ENCODE measurements at regions not wholly inside any gene's neighbourhood (a gene's known extent, or its start where the extent isn't known, plus 50 kb on each side); places are given as distances from the start of the nearest gene placed in this dataset.
"Not testable (repeated sequence)": the region's sequence is repeated elsewhere in the genome, so short reads cannot be mapped to it uniquely, and the experiment has no call there.

DNA sequence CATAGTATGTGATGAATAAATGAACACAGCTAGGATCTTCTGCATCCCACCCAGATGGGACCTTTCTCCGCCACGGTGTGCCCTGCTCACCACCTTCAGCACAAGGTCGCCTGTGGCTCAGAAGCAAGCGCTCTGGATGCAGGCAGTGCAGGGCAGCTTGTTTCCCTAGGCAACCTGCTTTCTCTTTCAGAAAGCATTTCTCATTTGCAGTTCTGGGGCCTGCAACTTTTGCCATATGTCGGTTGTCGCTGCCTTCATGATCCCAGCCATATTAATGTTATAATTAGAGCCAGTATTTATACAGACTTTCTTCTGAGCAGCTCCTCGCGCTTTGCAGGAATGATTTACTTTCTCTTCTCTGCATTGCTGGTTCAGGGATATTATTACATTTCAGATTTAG lies 692.8 kb downstream of the RNF144A start:
- no peak for DNase-seq

- no peak for DNase-seq
Measured at GRCh38 chr2:7611750-7612149, 694.5 kb downstream of the RNF144A start.

DNA sequence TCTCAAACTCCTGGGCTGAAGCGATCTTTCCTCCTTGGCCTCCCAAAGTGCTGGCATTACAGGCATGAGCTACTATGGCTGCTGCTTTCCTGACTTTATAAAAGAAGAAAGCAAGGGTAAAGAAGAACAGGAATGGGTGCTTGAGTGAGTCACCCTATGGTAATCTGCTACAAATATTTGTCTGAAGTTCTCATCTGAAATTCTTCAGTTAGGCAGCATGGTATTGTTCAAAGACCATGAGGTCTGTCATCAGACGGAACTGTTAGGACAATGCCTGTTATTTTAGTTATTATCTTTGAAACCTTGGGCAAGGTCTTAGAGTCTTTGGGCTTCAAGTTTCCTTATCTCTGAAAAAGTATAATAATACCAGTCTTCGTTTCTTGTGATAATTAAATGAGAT lies 695.8 kb downstream of the RNF144A start:
- no peak for DNase-seq

GRCh38 chr2:7613831-7614230 lies 696.6 kb downstream of the RNF144A start:
- DNase-seq = no peak

DNA sequence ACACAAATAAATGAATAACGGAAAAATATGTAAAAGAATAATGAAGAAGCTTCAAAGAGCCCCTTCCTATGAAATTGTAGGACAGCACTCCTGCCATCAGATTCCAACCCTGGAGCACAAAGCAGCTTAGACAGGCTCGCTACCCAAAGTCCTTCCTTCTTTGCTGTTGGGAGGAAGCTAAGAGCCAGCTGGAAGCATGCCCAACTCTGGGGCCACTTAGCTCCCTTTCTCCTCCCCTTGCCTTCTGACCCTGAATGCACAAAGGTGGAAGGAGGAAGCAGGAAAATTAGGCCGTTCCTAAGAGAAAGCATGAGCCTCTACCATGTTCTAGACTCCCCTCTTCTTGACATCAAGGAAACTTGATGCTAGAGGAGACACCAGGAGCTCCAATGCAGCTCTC lies 700.8 kb downstream of the RNF144A start:
- peak; percentile 10 for DNase-seq

- no peak for DNase-seq
Measured at GRCh38 chr2:7619203-7619970, 702.2 kb downstream of the RNF144A start.

DNA sequence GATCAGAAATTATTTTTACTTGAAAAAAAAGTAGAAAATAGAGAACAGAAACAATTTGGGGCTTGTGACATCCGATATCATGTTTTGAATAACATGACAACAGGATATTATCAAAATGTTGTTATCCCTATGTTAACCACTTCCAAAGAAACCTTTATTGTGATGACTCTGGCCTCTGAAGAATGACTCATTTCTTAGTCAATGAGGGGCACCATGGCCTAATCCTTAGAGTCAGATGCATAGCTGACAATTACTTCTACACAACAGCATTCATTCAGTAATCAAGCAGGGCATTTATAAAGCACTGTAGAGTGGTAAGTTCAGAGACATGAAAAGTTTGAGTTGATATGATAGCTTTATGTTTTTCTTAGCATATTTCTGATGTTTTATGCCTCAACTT lies 703.0 kb downstream of the RNF144A start:
- no peak for DNase-seq

DNA sequence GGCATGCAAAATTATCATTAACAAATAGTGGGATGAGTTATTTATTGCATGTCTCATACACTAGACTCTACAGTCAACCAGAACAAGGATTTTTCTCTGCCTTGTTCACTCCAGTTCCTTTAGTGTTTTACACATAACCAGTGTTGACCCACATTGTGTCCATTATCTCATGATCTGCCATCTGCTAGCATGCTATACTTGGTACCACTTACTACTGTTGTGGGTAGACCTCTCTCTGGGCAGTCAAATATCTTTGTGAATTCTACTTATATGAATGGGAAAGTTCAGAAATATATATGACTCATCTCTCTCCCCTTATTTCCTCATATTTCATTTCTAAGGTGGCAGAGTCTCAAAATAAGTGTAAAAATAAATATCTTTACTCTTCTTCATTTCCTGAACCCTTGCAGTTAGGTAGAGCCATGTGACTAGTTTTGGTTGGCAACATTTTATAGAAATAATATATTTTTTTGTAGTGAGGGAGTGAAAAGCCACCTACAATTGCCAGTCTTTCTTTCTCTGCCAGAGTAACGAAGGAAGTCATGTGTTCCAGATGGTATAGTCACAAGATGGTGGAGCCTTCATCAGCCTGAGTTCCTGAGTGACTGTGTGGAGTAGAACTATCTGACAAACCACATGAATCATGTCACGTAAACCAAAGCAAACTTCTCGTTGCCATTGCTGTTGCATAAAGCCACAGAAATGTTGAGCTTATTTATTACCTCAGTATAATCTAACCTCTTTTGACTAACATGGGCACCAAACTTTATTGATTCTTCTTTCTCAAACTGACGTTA lies 704.0 kb downstream of the RNF144A start:
- DNase-seq = no peak

DNA sequence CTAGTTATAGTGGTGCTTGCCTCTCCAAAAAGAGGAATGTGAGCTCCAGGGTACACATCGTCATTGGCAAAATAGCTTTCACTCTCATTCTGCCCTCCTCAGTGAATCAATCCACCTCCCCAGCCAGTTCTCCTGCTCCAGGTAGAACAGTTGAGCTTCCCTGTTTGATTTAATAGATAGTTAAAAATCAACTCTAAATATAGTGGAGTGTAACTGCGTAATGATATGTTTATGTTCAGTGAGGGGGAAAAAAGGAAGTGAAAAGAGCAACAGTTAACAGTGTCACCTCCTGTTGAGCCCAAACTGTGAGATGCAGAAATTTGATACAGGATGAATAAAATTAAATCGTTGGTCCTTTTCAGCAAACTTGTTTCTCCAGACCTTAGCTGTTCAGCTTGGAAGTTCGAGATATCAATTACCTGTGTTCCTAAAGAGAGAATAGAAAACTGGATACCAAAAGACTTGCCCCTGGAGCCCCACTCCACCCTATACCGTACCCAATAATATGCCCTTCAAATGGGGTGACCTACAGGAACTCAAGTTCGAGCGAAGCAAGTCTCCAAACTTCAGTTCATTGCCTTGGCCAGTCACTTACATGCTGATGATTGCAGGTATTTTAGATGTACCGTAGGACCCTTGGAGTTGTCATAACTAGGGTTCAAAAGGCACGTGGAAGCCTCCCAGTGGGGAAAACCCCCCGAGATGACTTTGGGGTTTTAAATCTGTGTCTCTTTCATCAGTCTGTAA lies 708.4 kb downstream of the RNF144A start:
- no peak for DNase-seq

GRCh38 chr2:7626139-7626537 lies 708.9 kb downstream of the RNF144A start:
- DNase-seq = no peak

- DNase-seq = no peak
Measured at GRCh38 chr2:7627583-7627982, 710.4 kb downstream of the RNF144A start.

DNA sequence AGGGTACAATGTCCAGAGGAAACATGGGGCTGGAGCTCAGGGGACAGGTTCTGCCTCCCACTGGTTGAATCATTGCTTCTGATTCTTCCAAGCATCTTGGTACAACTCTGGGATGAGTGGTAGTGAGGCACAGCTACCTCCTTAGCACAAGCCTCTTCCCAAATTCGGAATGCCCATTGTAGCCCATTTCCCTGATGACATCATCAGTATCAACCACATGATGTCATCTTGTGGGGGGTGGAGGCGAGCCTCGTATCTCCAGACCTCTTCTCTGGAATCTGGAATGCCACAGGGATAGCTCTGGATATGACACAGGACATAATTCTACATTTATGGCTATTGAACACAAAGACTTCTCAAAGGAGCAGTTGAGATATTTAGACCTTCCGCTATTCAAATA lies 715.2 kb downstream of the RNF144A start:
- DNase-seq = no peak

DNA sequence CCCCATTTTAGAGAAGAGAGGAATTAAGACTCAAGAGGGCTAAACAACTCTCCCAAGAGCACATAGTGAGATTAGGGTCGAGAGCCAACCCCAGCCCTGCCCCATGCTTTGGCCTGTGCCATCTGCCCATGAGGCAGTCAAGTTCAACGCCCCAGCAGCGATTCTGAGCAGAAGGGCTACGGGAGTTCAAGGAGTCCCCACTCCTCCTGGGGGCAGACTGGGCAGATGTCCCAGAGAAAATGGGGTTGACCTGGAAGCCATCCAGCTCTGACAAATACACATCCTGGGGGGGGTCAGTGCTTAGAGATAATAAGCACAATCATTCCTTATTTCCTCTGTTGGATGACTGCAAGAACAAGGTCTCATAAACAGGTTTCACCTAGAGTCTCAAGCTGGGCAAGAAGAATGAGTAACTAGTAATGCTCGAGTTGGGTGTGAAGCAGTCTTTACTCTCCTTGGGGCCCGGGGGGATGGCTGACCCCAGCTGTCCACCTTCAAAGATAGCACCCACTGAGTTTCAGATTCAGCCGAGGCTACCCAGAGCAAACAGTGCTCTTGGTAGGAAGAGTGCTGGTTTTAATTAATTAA lies 716.4 kb downstream of the RNF144A start:
- no peak for DNase-seq

GRCh38 chr2:7634409-7634808 lies 717.2 kb downstream of the RNF144A start:
- DNase-seq = no peak

DNA sequence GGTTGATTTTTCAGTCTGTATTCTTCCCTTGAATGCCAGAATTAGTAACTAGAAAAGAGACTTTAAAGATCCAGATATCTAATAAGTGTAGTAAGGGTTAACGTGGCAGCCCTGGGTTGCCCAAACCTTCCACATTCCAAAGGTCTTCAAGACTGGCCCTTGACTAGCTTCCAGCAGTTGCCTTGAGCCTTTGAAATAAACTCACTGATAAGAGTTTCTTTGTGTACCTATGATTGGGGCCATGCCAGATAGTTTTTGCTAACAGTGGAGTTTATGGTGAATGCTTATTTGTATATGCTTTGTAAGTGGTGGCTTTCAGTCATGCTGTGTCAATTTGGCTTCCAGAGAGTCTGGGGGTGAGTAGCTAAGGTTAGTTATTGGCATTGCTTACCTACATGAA lies 722.3 kb downstream of the RNF144A start:
- peak; percentile 9 for DNase-seq

GRCh38 chr2:7641272-7641671 lies 724.1 kb downstream of the RNF144A start:
- DNase-seq = not testable (repeated sequence)

GRCh38 chr2:7646024-7646423 lies 728.8 kb downstream of the RNF144A start:
- no peak for DNase-seq

DNA sequence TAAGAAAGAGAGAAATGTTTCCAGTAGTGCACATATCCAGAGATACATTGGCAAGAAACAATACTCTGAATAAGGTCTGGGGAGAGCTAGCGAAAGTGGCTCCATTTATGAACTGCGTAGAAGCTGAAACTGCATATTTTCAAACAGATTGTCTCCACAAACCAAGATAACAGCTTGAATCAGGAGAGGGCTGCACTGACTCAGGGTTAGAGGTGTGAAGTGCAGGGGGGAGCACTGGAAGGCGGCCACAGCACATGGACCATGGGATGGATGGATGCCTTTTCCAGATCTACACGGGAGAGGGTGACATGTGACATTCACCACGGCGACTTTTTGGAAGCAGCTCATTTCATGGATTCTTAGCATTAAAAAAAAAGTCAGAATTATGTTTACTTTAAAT lies 729.4 kb downstream of the RNF144A start:
- DNase-seq = no peak

- DNase-seq = no peak
Measured at GRCh38 chr2:7648221-7648795, 731.1 kb downstream of the RNF144A start.

DNA sequence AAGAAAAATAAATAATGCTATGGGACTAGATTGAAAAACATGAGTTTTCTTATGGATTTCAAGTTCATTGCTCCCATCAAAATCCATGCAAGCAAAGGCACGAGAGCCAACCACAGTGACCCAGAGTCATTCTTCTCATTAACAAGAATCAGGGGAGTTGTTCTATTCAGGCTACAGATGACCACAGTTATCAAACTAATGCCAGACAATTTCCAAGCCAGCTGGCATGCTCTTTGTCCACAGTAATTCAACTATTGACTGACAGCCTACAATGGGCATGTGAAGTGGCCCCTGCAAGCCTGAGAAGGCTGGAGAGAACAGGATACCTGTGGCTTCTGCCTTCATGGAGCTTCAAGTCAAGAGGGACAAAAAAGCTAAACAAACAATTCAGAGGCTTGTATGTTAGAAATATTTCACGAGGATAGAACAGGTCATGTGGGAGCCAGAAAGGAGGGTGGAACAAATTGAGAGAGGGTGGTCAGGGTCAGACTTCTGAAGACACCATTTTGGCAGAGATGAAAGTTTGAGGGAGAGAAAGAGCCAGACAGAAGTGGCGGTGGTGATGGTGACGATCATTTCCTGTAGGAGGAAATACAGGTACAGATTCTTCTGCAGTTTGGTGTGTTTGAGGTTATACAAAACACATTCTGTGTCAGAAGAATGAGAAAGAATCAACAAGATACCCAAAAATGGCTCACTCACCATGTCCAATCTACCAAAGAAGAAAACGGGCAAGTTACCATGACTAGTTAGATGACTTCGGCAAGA lies 732.4 kb downstream of the RNF144A start:
- no peak for DNase-seq

- no peak for DNase-seq
Measured at GRCh38 chr2:7653617-7654016, 736.4 kb downstream of the RNF144A start.

- no peak for DNase-seq
Measured at GRCh38 chr2:7655629-7656028, 738.4 kb downstream of the RNF144A start.

Data from DMS79 treated with DMSO at 0.1 percent for 48 hours (cell line).